DOHH2 (cell line): ENCODE measurements at regions not wholly inside any gene's neighbourhood (a gene's known extent, or its start where the extent isn't known, plus 50 kb on each side); places are given as distances from the start of the nearest gene placed in this dataset.
"Not testable (repeated sequence)": the region's sequence is repeated elsewhere in the genome, so short reads cannot be mapped to it uniquely, and the experiment has no call there.

ENCODE experiments used
- EZH2phosphoT487 ChIP-seq: fragments of 200-600 bp; sonication (generic); IDR thresholded peaks from 2 replicates; pipeline ENCODE4 v1.6.1; 2017; ENCODE audit warnings: borderline replicate concordance, mild to moderate bottlenecking, antibody characterized with exemption, low read length, moderate library complexity, mixed read lengths
- TF ChIP-seq, protein P1 (sequence below): fragments of 200-600 bp; sonication (generic); IDR thresholded peaks from one replicate; pipeline ENCODE4 v1.5.1; 2014; ENCODE audit warnings: antibody characterized with exemption, mild to moderate bottlenecking, low read depth, low read length; ENCODE audit not compliant: poor library complexity, severe bottlenecking

DNA sequence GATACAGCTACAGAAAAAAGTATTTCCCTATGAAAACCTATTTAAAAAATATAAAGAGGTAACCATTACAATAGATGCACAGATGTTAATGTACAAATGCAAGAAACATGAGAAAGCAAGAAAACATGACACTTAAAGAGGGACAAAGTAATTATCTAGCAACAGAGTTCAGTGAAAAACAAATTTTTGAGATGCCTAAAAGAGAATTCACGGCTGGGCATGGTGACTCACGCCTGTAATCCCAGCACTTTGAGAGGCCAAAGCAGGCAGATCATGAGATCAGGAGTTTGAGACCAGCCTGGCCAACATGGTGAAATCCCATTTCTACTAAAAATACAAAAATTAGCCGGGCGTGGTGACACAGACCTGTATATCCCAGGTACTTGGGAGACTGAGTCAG lies 175.0 kb upstream of the ZSWIM2 start:
- TF ChIP-seq, protein P1, sequence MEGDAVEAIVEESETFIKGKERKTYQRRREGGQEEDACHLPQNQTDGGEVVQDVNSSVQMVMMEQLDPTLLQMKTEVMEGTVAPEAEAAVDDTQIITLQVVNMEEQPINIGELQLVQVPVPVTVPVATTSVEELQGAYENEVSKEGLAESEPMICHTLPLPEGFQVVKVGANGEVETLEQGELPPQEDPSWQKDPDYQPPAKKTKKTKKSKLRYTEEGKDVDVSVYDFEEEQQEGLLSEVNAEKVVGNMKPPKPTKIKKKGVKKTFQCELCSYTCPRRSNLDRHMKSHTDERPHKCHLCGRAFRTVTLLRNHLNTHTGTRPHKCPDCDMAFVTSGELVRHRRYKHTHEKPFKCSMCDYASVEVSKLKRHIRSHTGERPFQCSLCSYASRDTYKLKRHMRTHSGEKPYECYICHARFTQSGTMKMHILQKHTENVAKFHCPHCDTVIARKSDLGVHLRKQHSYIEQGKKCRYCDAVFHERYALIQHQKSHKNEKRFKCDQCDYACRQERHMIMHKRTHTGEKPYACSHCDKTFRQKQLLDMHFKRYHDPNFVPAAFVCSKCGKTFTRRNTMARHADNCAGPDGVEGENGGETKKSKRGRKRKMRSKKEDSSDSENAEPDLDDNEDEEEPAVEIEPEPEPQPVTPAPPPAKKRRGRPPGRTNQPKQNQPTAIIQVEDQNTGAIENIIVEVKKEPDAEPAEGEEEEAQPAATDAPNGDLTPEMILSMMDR = not testable (repeated sequence)
- TF ChIP-seq EZH2phosphoT487 = not testable (repeated sequence)
